Heart right ventricle (tissue), 16 donors: ENCODE measurements at regions not wholly inside any gene's neighbourhood (a gene's known extent, or its start where the extent isn't known, plus 50 kb on each side); places are given as distances from the start of the nearest gene placed in this dataset.

ENCODE experiments used
- ATAC-seq, 8 donors: fragments of 200-7000 bp; cut with Tn5 transposase; one replicate each; pipeline ENCODE4 v1.9.1; 2020; ENCODE audit warnings: mild to moderate bottlenecking in 8 of 8, moderate library complexity in 8 of 8, moderate number of reproducible peaks in 1 of 8
- DNase-seq, 2 donors: peaks; one replicate each; pipeline ENCODE4 v3.0.0-alpha.2; 2020
- H3K27ac ChIP-seq, 10 donors: fragments of 200-600 bp; sonication (generic) in 2 of 10; one replicate each; pipeline versions ENCODE4 v1.5.0 to v1.8.0; 2020 to 2022; ENCODE audit warnings: mild to moderate bottlenecking in 3 of 10
- H3K27me3 ChIP-seq, 7 donors: fragments of 200-600 bp; one replicate each; pipeline ENCODE4 v1.8.0; 2021 to 2022; ENCODE audit warnings: mild to moderate bottlenecking in 2 of 7
- H3K36me3 ChIP-seq, 9 donors: fragments of 200-600 bp; sonication (generic) in 1 of 9; one replicate each; pipeline versions ENCODE4 v1.5.0 to v1.8.0; 2020 to 2022; ENCODE audit warnings: mild to moderate bottlenecking in 2 of 9
- H3K4me1 ChIP-seq, 9 donors: fragments of 200-600 bp; sonication (generic) in 1 of 9; one replicate each; pipeline versions ENCODE4 v1.5.0 to v1.8.0; 2020 to 2022; ENCODE audit warnings: mild to moderate bottlenecking in 4 of 9
- H3K4me3 ChIP-seq, 10 donors: fragments of 200-600 bp; sonication (generic) in 2 of 10; one replicate each; pipeline versions ENCODE4 v1.5.0 to v1.8.0; 2020 to 2022; ENCODE audit warnings: mild to moderate bottlenecking in 7 of 10, moderate library complexity in 2 of 10
- H3K9me3 ChIP-seq, 11 donors: fragments of 200-600 bp in 10 of 11; sonication (generic) in 2 of 11; one replicate each; pipeline versions ENCODE4 v1.5.0 to v1.8.0; 2013 to 2022; ENCODE audit warnings: mild to moderate bottlenecking in 2 of 11, control low read depth in 1 of 11, moderate library complexity in 1 of 11
- CTCF ChIP-seq, 9 donors: fragments of 200-600 bp; sonication (generic) in 2 of 9; IDR thresholded peaks; one replicate each; pipeline versions ENCODE4 v1.5.0 to v1.8.0; 2021 to 2022; ENCODE audit warnings: antibody characterized with exemption in 9 of 9, mild to moderate bottlenecking in 5 of 9, moderate library complexity in 1 of 9
- WGBS, 2 donors: extraction: QIAGEN DNeasy Blood & Tissue Kit; methylation state at CpG; one replicate each; pipeline ENCODE4 v1.1.7; 2013; ENCODE audit warnings: inconsistent platforms in 1 of 2; 5-methylcytosine and 5-hydroxymethylcytosine counted together
- intact Hi-C, 10 donors: fragments of 100-400 bp; cut with DNase I; formaldehyde crosslinking; loops; one replicate each; pipeline versions ENCODE4 v1.11.1 to v1.14.2; 2022
- donor health status: Arrhythmogenic right ventricular cardiomyopathy.
- donor health status: ischemic (EF 13 %, LVEDD 7.1; RV severe dilation, severe dysfunction).
- donor health status: healthy with polysubstance abuse.
- donor health status: DM: no; HTN: yes; CAD: no.
- donor health status: DM: no; HTN: no; CAD: no.
- donor health status: ischemic (EF 25% LVEDD 6.9; RV normal size, moderate dysfunction).
- donor health status: ischemic (EF 25% LVEDD 5.7; RV mildly dilated, moderate dysfunction).
- donor health status: healthy.
- donor health status: DM: yes; HTN: yes; CAD: no.
- donor health status: Ischemic cardiomyopathy.
- donor health status: ischemic (EF 35%, LVEDD 5.7; RV mildly dilated, moderate dysfunction).
- donor health status: nonischemic (EF 11% LVEDD 7.7; RV severe dilation, severe dysfunction).
- donor health status: DM: yes; HTN: yes; CAD: no.
- donor health status: PGD.
- donor health status: ischemic (EF 29% LVEDD 5.4; RV normal size, mild dysfunction).
- donor health status: nonischemic (EF 23%, LVEDD 6.1; RV moderate dilation, normal function).

- no peak overlapping the region for H3K4me3 ChIP-seq
- intact Hi-C loops = no loop called here
- H3K9me3 ChIP-seq = peaks cover 0 to 7% (median 0%) of the 10 kb centered on the region in 11 donors
- ATAC-seq (no peak), DNase-seq (no peak)
- 78 to 89% methylated on average over 3 of the region's 3 CpGs for WGBS, 2 donors
- no peaks in the 10 kb centered on the region for H3K36me3 ChIP-seq
- H3K27ac ChIP-seq = no peak overlapping the region
- peaks cover 0 to 4% (median 0%) of the 10 kb centered on the region in 7 donors for H3K27me3 ChIP-seq
- TF ChIP-seq CTCF (IDR thresholded peaks at IDR 0.05) = no peak
- no peaks in the 10 kb centered on the region for H3K4me1 ChIP-seq
These were observed 1337.6 kb upstream of the TENM4 start for GRCh38 chr11:80778432-80778831.

GRCh38 chr11:80773919-80774318 is 1333.1 kb upstream of the TENM4 start:
- no peaks in the 10 kb centered on the region for H3K4me1 ChIP-seq
- no peaks in the 10 kb centered on the region for H3K36me3 ChIP-seq
- DNase-seq (no peak), ATAC-seq (no peak)
- H3K27me3 ChIP-seq = no peaks in the 10 kb centered on the region
- 69 to 82% methylated on average over 3 of the region's 3 CpGs for WGBS, 2 donors
- no peak overlapping the region for H3K27ac ChIP-seq
- intact Hi-C loops = loop anchor here in 1 of 10 donors (5.0 kb wide), 1 partner anchor 1058 kb away; no protein-coding TSS in a partner anchor
- H3K9me3 ChIP-seq = peaks cover 0 to 7% (median 0%) of the 10 kb centered on the region in 11 donors
- no peak for TF ChIP-seq CTCF (IDR thresholded peaks at IDR 0.05)
- H3K4me3 ChIP-seq = no peak overlapping the region

GRCh38 chr11:80771017-80771416 is 1330.2 kb upstream of the TENM4 start:
- H3K4me3 ChIP-seq = no peak overlapping the region
- no peaks in the 10 kb centered on the region for H3K36me3 ChIP-seq
- TF ChIP-seq CTCF (IDR thresholded peaks at IDR 0.05) = no peak
- no peaks in the 10 kb centered on the region for H3K4me1 ChIP-seq
- DNase-seq (no peak), ATAC-seq (no peak)
- 64 to 73% methylated on average over 2 of the region's 2 CpGs for WGBS, 2 donors
- no peaks in the 10 kb centered on the region for H3K27me3 ChIP-seq
- no peak overlapping the region for H3K27ac ChIP-seq
- peaks cover 0 to 7% (median 0%) of the 10 kb centered on the region in 11 donors for H3K9me3 ChIP-seq
- intact Hi-C loops = loop anchor here in 1 of 10 donors (5.0 kb wide), 1 partner anchor 1061 kb away; no protein-coding TSS in a partner anchor

- no peaks in the 10 kb centered on the region for H3K27me3 ChIP-seq
- no peak for DNase-seq
- no peak overlapping the region for H3K4me3 ChIP-seq
- WGBS, 2 donors = 72 to 85% methylated on average over 1 of the region's 1 CpG
- H3K36me3 ChIP-seq = no peaks in the 10 kb centered on the region
- TF ChIP-seq CTCF (IDR thresholded peaks at IDR 0.05) = no peak
- ATAC-seq = no peak
- H3K27ac ChIP-seq = no peak overlapping the region
- H3K4me1 ChIP-seq = no peaks in the 10 kb centered on the region
- no peaks in the 10 kb centered on the region for H3K9me3 ChIP-seq
- intact Hi-C loops = no loop called here
These were observed 1318.0 kb upstream of the TENM4 start for GRCh38 chr11:80758787-80759186.
